ENCODE measurements at regions not wholly inside any gene's neighbourhood (a gene's known extent, or its start where the extent isn't known, plus 50 kb on each side); places are given as distances from the start of the nearest gene placed in this dataset.
A peak's percentile ranks its signal among the peaks of the same experiment; 100 is the strongest.

DNA sequence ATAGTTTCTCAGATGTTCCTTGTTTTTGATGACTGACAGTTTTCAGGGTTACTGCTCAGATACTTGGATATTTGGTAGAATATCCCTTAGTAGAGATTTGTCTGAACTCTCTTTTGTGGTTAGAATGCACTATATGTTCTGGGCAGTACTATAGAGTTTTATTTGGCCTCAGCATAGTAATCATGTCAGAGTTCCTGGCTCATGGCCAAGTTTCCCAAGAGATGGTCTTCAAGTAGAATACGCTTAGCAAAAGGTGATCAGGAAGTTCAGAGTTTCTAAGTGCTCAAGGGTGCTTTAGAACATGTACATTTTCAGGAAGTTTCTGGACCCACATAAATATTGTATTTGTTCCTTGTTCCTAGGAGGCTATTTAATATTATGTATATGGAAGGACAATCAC, 1209.7 kb upstream of the GJE1 start:
- DNase-seq: no peak

DNA sequence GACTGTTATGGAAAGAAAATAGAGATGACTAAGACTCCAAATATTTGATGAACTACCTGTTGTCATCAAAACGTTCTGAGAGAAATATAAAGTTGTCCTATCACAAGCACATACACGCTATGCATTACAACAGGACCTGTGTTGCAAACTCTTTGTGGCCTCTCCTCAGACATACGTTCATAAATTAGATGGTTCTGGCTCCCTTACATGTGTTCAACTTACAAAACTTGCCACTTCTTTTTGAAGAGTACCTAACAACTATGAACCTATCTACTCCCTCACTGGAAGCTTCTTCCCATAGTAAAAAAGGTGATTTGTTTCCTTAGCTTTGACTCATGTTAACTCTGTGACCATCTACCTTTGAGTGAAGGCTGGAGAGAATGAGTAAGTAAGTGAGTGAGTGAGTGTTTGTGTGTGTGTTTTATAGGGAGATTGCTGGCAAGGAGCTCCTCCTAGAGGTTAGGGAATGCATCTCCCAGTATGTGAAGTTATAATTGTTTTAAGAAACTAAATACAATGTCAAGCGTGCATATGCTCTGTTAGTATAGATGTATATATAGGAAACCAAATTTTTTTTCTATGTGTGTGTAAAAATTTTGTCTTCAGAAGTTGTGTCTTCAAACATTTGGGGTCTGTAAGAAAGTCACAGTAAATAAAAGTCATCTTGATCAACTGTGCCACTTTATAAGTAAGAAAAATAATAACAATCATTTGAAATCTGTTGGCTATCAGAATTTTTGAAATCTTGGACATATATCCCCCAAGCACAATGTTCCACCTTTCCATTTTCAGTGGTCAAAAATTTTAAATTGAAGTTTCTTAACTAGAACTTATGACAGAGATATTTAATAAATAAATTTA, 1211.1 kb upstream of the GJE1 start:
- DNase-seq: no peak

- no peak for DNase-seq
These were observed 1214.8 kb upstream of the GJE1 start for GRCh38 chr6:140917911-140918310.

DNA sequence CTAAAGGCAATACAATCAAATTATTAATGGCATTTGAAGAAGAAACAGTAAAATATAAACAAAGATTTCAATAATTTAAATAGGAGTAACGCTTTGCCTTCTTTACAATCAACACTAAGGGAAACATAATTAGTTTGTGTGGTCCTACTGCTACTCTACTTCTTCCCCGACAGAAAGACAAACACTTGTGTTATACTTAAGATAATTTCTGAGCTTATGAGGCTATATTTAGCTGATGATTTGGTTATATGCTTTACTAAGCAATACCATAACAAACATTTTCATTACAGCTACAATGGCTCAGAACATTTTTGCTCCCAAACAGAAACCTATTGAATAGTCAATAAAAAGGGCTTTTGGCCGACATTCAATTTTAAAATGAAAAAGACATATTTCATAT, 1217.2 kb upstream of the GJE1 start:
- DNase-seq: peak; percentile 57

DNA sequence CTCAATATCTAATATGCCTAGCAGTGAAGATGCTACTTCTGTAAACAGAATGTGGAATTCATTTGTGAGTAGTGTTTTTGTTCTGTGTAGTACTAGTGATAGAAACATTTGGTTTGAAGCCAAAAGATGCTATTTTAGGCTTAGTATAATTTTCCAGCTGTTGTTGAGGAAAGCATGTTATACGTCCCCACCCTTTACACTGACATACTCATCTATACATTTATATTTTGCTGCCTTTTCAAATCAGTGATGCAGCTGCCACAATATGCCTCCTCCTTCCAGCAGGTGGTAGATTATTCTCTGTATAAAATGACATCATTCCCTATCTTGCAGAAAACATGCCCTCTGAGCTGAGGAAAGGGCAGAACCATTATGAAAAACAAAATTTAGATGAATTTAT, 1217.6 kb upstream of the GJE1 start:
- peak; percentile 57 for DNase-seq

GRCh38 chr6:140912686-140913085, 1220.0 kb upstream of the GJE1 start:
- DNase-seq: no peak

- no peak for DNase-seq
These were observed 1223.1 kb upstream of the GJE1 start for GRCh38 chr6:140909625-140910024.

GRCh38 chr6:140909156-140909555, 1223.6 kb upstream of the GJE1 start:
- DNase-seq: no peak

DNA sequence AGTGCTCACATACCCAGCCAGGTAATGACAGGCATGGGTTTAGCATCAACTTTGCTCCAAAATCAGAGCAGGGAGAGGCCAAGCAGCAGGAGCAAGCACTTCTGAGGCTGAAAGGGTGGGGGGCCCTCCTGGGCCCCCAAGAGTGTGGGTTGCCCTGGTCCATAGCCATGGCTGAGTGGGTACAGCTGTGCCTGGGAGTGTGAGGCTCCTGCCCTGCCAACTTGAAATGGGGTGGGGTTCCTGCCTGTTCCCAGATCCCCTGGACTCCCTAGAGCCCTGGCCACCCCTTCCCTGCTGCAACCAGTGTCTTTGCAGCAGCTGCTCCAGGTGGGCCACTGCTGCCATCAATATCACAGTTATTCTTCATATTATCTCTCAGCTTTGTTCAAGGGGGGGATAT, 1224.2 kb upstream of the GJE1 start:
- no peak for DNase-seq

DNA sequence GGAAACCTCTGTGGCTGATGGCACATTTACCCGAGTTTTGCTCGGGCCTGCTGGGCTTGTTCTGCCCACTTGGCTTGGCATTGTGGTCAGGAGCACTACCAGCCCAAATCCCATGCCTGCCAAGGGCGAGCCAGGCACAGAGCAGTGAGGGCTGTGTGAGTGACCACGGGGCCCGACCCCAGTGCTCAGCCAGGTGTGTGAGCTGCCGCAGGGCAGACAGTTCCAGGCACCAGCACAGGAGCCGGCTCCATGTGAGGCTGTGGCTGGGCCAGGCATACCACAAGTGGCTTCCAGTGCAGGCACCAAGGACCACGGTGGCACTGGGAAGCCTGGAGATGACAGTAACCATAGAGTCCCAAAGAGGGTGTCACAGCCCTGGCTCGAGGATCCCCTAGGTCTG, 1225.5 kb upstream of the GJE1 start:
- DNase-seq: no peak

GRCh38 chr6:140905724-140906123, 1227.0 kb upstream of the GJE1 start:
- DNase-seq: no peak

DNA sequence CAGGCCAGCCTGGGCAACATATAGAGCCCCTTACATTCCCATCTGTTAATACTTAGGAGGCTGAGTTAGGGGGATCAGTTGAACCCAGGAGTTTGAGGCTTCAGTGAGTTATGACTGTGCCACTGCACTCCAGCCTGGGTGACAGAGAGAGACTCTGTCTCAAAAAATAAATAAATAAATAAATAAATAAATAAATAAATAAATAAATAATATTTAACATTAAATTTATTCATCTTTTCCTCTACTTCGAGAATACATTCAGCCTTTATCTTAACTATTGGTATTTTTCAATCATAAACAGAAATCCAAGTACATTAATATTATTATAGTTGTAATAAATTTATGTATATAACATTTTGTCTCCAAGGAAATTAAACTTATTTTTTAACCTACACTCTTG, 1227.7 kb upstream of the GJE1 start:
- no peak for DNase-seq

- DNase-seq: no peak
These were observed 1234.7 kb upstream of the GJE1 start for GRCh38 chr6:140897804-140898573.

GRCh38 chr6:140897349-140897748, 1235.4 kb upstream of the GJE1 start:
- DNase-seq: no peak

DNA sequence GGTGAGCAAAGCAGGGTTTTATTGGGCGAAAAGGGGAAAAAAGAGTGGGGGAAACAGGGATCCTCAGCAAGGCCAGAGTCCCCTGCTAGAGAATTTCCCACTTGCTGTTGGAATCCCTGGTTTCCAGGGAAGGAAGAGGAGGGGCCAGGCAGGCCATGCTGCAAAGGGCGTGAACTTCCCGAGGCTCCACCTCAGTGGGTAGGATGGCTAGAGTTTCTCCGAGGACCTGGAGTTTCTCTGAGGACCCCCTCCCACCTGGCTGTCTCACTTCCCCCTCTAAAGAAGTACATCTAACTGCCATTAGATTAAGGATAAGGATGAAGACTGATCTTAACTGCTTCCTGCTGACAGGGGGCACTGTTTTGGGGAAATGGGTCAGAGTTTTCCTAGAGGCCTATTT, 1239.3 kb upstream of the GJE1 start:
- DNase-seq: no peak

- no peak for DNase-seq
These were observed 1252.8 kb upstream of the GJE1 start for GRCh38 chr6:140879946-140880345.

GRCh38 chr6:140874066-140874465, 1258.7 kb upstream of the GJE1 start:
- no peak for DNase-seq

DNA sequence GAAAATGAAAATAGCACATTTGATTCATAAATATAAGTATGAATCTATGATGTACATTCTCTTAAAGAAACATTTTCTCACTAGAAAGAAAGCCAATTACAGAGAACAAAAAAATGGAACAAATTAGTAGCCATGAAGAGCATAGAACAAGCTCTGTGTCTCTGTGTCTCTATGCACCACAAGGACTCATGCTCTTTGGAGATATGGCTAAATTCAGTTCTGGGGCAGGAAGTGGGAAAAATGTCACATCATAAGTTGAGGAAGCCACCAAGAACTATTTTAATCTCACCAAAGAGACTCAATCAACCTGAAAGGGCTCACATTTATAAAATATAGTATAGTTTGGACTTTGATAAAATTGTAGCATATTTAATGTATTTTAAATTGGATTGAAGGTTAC, 1259.8 kb upstream of the GJE1 start:
- no peak for DNase-seq

DNA sequence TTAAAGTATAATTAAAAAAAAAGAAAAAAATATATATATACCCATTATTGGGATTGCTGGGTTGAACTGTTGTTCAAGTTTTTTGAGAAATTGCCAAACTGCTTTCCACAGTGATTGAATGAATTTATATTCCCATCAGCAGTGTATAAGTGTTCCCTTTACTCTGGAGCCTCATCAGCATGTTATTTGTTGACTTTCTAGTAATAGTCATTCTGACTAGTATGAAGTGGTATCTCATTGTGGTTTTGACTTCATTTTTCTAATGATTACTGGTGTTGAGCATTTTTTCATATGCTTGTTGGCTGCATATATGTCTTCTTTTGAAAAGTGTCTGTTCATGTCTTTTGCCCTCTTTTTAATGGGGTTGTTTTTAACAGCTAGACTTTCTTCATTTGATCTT, 1260.8 kb upstream of the GJE1 start:
- DNase-seq: no peak

DNA sequence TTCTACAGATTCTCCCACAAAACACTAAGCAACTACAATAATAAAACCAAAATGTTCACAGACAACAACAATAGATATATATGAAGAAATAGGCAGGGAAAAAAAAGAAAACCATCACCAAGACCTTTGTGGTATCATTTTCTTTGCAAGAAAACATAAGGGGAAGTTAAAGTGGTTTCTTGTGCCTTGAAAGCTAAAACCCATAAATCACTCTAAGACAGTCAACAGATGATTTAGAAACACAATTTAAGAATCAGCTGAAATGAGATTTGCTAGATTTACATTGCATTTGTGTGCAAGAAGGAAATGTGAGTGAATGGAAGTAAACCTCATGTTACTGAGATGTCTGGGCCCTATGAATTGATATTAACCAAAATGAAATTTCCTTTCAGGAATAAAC, 1265.4 kb upstream of the GJE1 start:
- DNase-seq: no peak

- DNase-seq: no peak
These were observed 1274.2 kb upstream of the GJE1 start for GRCh38 chr6:140858381-140858971.

- peak; percentile 2 for DNase-seq
These were observed 1274.9 kb upstream of the GJE1 start for GRCh38 chr6:140857739-140858380.

- no peak for DNase-seq
These were observed 1277.2 kb upstream of the GJE1 start for GRCh38 chr6:140855520-140855919.

DNA sequence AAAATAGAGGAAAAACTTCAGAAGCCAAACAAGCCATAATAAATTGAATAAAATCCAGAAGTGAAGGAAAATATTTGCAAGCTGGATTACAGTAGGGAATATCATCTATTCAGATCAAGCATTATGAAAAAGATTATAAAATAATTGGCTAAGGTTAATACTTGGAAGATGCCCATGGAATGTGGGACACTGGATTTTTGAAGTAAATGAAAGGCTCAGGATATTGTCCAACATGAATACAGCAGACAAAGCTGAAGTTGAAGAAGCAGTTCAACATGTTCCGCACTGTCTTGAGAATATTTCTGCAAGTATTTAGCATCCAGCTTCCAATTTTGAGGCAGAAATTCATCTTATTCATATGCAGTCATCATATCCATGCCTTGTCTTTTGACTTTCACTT, 1278.4 kb upstream of the GJE1 start:
- no peak for DNase-seq

Measured in NCI-H2029 treated with DMSO at 0.1 percent for 48 hours (cell line).